H9 (cell line): ENCODE measurements at regions not wholly inside any gene's neighbourhood (a gene's known extent, or its start where the extent isn't known, plus 50 kb on each side); places are given as distances from the start of the nearest gene placed in this dataset.

ENCODE experiments used
- DNase-seq: peaks from one replicate; pipeline ENCODE4 v3.0.0-alpha.2; 2017
- H2AFZ ChIP-seq: one replicate; pipeline ENCODE4 v1.6.1; 2013; ENCODE audit warnings: mild to moderate bottlenecking, low read length, control low read depth, moderate library complexity
- H2AK5ac ChIP-seq: 2 replicates; pipeline ENCODE4 v1.6.1; 2013; ENCODE audit warnings: low read length, control low read depth, mixed read lengths; ENCODE audit not compliant: insufficient read length
- H2BK120ac ChIP-seq: one replicate; pipeline ENCODE4 v1.6.1; 2013; ENCODE audit warnings: low read depth, mild to moderate bottlenecking, low read length, control low read depth, inconsistent platforms; ENCODE audit not compliant: poor library complexity, severe bottlenecking
- H2BK12ac ChIP-seq: 2 replicates; pipeline ENCODE4 v1.6.1; 2013; ENCODE audit warnings: low read length, control low read depth, mixed read lengths, low read depth; ENCODE audit not compliant: insufficient read length
- H2BK15ac ChIP-seq: 2 replicates; pipeline ENCODE4 v1.6.1; 2013; ENCODE audit warnings: low read depth, low read length, control low read depth
- H2BK20ac ChIP-seq: one replicate; pipeline ENCODE4 v1.6.1; 2013; ENCODE audit warnings: low read depth, mild to moderate bottlenecking, low read length, control low read depth, inconsistent platforms; ENCODE audit not compliant: poor library complexity, severe bottlenecking
- H2BK5ac ChIP-seq: 2 replicates; pipeline ENCODE4 v1.6.1; 2013; ENCODE audit warnings: low read length, control low read depth, mixed read lengths; ENCODE audit not compliant: insufficient read length
- H3K14ac ChIP-seq: 2 replicates; pipeline ENCODE4 v1.6.1; 2013; ENCODE audit warnings: low read length, control low read depth; ENCODE audit not compliant: insufficient read depth
- H3K18ac ChIP-seq: 2 replicates; pipeline ENCODE4 v1.6.1; 2013; ENCODE audit warnings: low read depth, mild to moderate bottlenecking, mixed read lengths, low read length, control low read depth; ENCODE audit not compliant: insufficient read length
- H3K23ac ChIP-seq: 2 replicates; pipeline ENCODE4 v1.6.1; 2013; ENCODE audit warnings: low read length, control low read depth, mixed read lengths, low read depth; ENCODE audit not compliant: insufficient read length
- H3K23me2 ChIP-seq: 2 replicates; pipeline ENCODE4 v1.6.1; 2013; ENCODE audit warnings: low read depth, mild to moderate bottlenecking, mixed read lengths, low read length, control low read depth; ENCODE audit not compliant: insufficient read length, poor library complexity, severe bottlenecking
- H3K27ac ChIP-seq: 2 replicates; pipeline ENCODE4 v1.5.1; 2013; ENCODE audit warnings: low read length, control low read depth, mixed read lengths, low read depth; ENCODE audit not compliant: insufficient read length
- H3K27me3 ChIP-seq: 2 replicates; pipeline ENCODE4 v1.6.1; 2013; ENCODE audit warnings: low read length, control low read depth, inconsistent platforms; ENCODE audit not compliant: insufficient read depth
- H3K4ac ChIP-seq: 2 replicates; pipeline ENCODE4 v1.6.1; 2013; ENCODE audit warnings: low read depth, mild to moderate bottlenecking, control low read depth, inconsistent platforms, low read length, moderate library complexity
- H3K4me1 ChIP-seq: 2 replicates; pipeline ENCODE4 v1.6.1; 2013; ENCODE audit warnings: low read length, control low read depth, inconsistent platforms; ENCODE audit not compliant: insufficient read depth
- H3K4me2 ChIP-seq: 2 replicates; pipeline ENCODE4 v1.6.1; 2013; ENCODE audit warnings: low read length, control low read depth, mixed read lengths; ENCODE audit not compliant: insufficient read length, insufficient read depth
- H3K56ac ChIP-seq: 2 replicates; pipeline ENCODE4 v1.6.1; 2013; ENCODE audit warnings: low read depth, mild to moderate bottlenecking, mixed read lengths, low read length, control low read depth; ENCODE audit not compliant: insufficient read length
- H3K79me1 ChIP-seq: 2 replicates; pipeline ENCODE4 v1.6.1; 2013; ENCODE audit warnings: low read depth, mild to moderate bottlenecking, moderate library complexity, low read length, control low read depth, inconsistent platforms; ENCODE audit not compliant: insufficient read depth, poor library complexity, severe bottlenecking
- H3K79me2 ChIP-seq: 2 replicates; pipeline ENCODE4 v1.6.1; 2013; ENCODE audit warnings: low read length, control low read depth, inconsistent platforms; ENCODE audit not compliant: insufficient read depth
- H3K9ac ChIP-seq: 2 replicates; pipeline ENCODE4 v1.6.1; 2013; ENCODE audit warnings: low read length, control low read depth, mixed read lengths; ENCODE audit not compliant: insufficient read length; ENCODE audit errors: extremely low read depth
- H3K9me3 ChIP-seq: one replicate; pipeline ENCODE4 v1.6.1; 2013; ENCODE audit warnings: low read depth, low read length, inconsistent platforms; ENCODE audit not compliant: control insufficient read depth
- H3T11ph ChIP-seq: one replicate; pipeline ENCODE4 v1.6.1; 2013; ENCODE audit warnings: mild to moderate bottlenecking, low read length, control low read depth, inconsistent platforms
- H4K20me1 ChIP-seq: one replicate; pipeline ENCODE4 v1.6.1; 2013; ENCODE audit not compliant: control insufficient read depth, insufficient read length, insufficient read depth
- H4K5ac ChIP-seq: 2 replicates; pipeline ENCODE4 v1.6.1; 2013; ENCODE audit warnings: low read depth, mild to moderate bottlenecking, mixed read lengths, low read length, control low read depth; ENCODE audit not compliant: insufficient read length
- H4K8ac ChIP-seq: replicated peaks from 2 replicates; pipeline ENCODE4 v1.6.1; 2013; ENCODE audit warnings: low read length, control low read depth, mixed read lengths, low read depth; ENCODE audit not compliant: insufficient read length
- H4K91ac ChIP-seq: 2 replicates; pipeline ENCODE4 v1.6.1; 2013; ENCODE audit warnings: low read depth, mild to moderate bottlenecking, moderate library complexity, mixed read lengths, low read length, control low read depth; ENCODE audit not compliant: insufficient read length
- H3K27ac Mint-ChIP-seq, 3 experiments: 2 replicates in 2 of 3; 3 replicates in 1 of 3; pipeline ENCODE4 v1.8.0; 2020 to 2021; ENCODE audit warnings: mixed read lengths in 3 of 3, mild to moderate bottlenecking in 1 of 3, moderate library complexity in 1 of 3
- H3K27me3 Mint-ChIP-seq: 2 replicates; pipeline ENCODE4 v1.8.0; 2021; ENCODE audit warnings: low read depth, mild to moderate bottlenecking, moderate library complexity, mixed read lengths
- H3K36me3 Mint-ChIP-seq, 3 experiments: 2 replicates in 2 of 3; 3 replicates in 1 of 3; pipeline ENCODE4 v1.8.0; 2020 to 2021; ENCODE audit warnings: low read depth in 3 of 3, mixed read lengths in 3 of 3; ENCODE audit not compliant: insufficient read depth in 1 of 3
- H3K4me1 Mint-ChIP-seq, 2 experiments: 2 replicates each; pipeline ENCODE4 v1.8.0; 2020; ENCODE audit warnings: mixed read lengths in 2 of 2
- H3K4me3 Mint-ChIP-seq, 2 experiments: 2 replicates in 1 of 2; 3 replicates in 1 of 2; pipeline ENCODE4 v1.8.0; 2020 to 2021; ENCODE audit warnings: mild to moderate bottlenecking in 2 of 2, mixed read lengths in 2 of 2, moderate library complexity in 1 of 2
- H3K9me3 Mint-ChIP-seq, 2 experiments: 2 replicates in 1 of 2; 3 replicates in 1 of 2; pipeline ENCODE4 v1.8.0; 2020; ENCODE audit warnings: mild to moderate bottlenecking in 2 of 2, mixed read lengths in 2 of 2, moderate library complexity in 1 of 2
- CTCF ChIP-seq: fragments of 200-600 bp; sonication (generic); conservative IDR thresholded peaks from 3 replicates; pipeline ENCODE4 v1.8.0; 2021; ENCODE audit warnings: antibody characterized with exemption, mild to moderate bottlenecking
- WGBS: extraction: QIAGEN DNeasy Blood & Tissue Kit; methylation state at CpG from one replicate; pipeline ENCODE4 v1.1.7; 2013; ENCODE audit warnings: missing lambda C conversion rate, low lambda C conversion rate, mixed read lengths; ENCODE audit not compliant: insufficient read length; ENCODE audit errors: extremely low coverage; 5-methylcytosine and 5-hydroxymethylcytosine counted together

GRCh38 chr2:121058852-121059558 lies 226.0 kb downstream of the TFCP2L1 start:
- H3T11ph ChIP-seq = no peak overlapping the region
- no peaks in the 10 kb centered on the region for H3K23me2 ChIP-seq
- no peak overlapping the region for H4K8ac ChIP-seq
- no peaks in the 10 kb centered on the region for H3K79me1 ChIP-seq
- no peak overlapping the region for H3K9ac ChIP-seq
- no peak overlapping the region for H3K4me3 Mint-ChIP-seq
- no peak overlapping the region for H2BK20ac ChIP-seq
- no peak overlapping the region for H2BK5ac ChIP-seq
- H3K9me3 ChIP-seq = no peaks in the 10 kb centered on the region
- H4K20me1 ChIP-seq = no peaks in the 10 kb centered on the region
- no peak overlapping the region for H3K27ac Mint-ChIP-seq
- H4K91ac ChIP-seq = no peak overlapping the region
- H3K79me2 ChIP-seq = no peaks in the 10 kb centered on the region
- H3K56ac ChIP-seq = no peak overlapping the region
- no peak overlapping the region for H3K14ac ChIP-seq
- H2BK120ac ChIP-seq = no peak overlapping the region
- no peak for TF ChIP-seq CTCF
- H3K18ac ChIP-seq = no peak overlapping the region
- H2AK5ac ChIP-seq = no peak overlapping the region
- DNase-seq = no peak
- H2AFZ ChIP-seq = no peak overlapping the region
- no peaks in the 10 kb centered on the region for H3K36me3 Mint-ChIP-seq
- peaks cover 4 to 6% of the 10 kb centered on the region in 2 experiments; a peak in 4 of 5 replicates for H3K9me3 Mint-ChIP-seq
- no peak overlapping the region for H2BK12ac ChIP-seq
- H3K4ac ChIP-seq = no peak overlapping the region
- no CpG with 5 or more reads among the region's 15 CpGs for WGBS
- no peak overlapping the region for H3K4me2 ChIP-seq
- H3K27me3 ChIP-seq = no peaks in the 10 kb centered on the region
- H3K27me3 Mint-ChIP-seq = peaks cover 89% of the 10 kb centered on the region
- H3K27ac ChIP-seq = no peak overlapping the region
- H3K4me1 ChIP-seq = no peaks in the 10 kb centered on the region
- no peak overlapping the region for H3K23ac ChIP-seq
- H2BK15ac ChIP-seq = no peak overlapping the region
- peaks cover 12 to 13% of the 10 kb centered on the region in 2 experiments for H3K4me1 Mint-ChIP-seq
- no peak overlapping the region for H4K5ac ChIP-seq
